ENCODE measurements at regions not wholly inside any gene's neighbourhood (a gene's known extent, or its start where the extent isn't known, plus 50 kb on each side); places are given as distances from the start of the nearest gene placed in this dataset.

- Histone ChIP-seq H4K91ac (ENCODE audit: insufficient read length, low read depth, low read length) (no peak overlapping the region), H3K14ac (ENCODE audit: insufficient read depth, low read length) (no peak overlapping the region), H4K20me1 (ENCODE audit: control insufficient read depth, insufficient read depth, insufficient read length) (no peaks in the 10 kb centered on the region), H2AFZ (ENCODE audit: low read length) (no peak overlapping the region), H3K18ac (ENCODE audit: insufficient read length, low read depth, low read length) (no peak overlapping the region), H3K79me1 (ENCODE audit: insufficient read depth, low read depth, low read length, poor library complexity, severe bottlenecking) (no peaks in the 10 kb centered on the region), H3K4ac (ENCODE audit: low read depth, low read length) (no peak overlapping the region), H2BK15ac (ENCODE audit: low read depth, low read length) (no peak overlapping the region), H3K4me1 (ENCODE audit: insufficient read depth, low read length) (no peaks in the 10 kb centered on the region), H3K27me3 (ENCODE audit: insufficient read depth, low read length) (no peaks in the 10 kb centered on the region), H3K23ac (ENCODE audit: insufficient read length, low read depth, low read length) (no peak overlapping the region), H2BK120ac (ENCODE audit: low read depth, low read length, poor library complexity, severe bottlenecking) (no peak overlapping the region), H4K8ac (replicated peaks; ENCODE audit: insufficient read length, low read depth, low read length) (no peak overlapping the region), H3K56ac (ENCODE audit: insufficient read length, low read depth, low read length) (no peak overlapping the region), H2BK12ac (ENCODE audit: insufficient read length, low read depth, low read length) (no peak overlapping the region), H3K9ac (ENCODE audit: extremely low read depth, insufficient read length, low read length) (no peak overlapping the region), H2BK5ac (ENCODE audit: insufficient read length, low read length) (no peak overlapping the region), H3K4me2 (ENCODE audit: insufficient read depth, insufficient read length, low read length) (no peak overlapping the region), H3T11ph (ENCODE audit: low read length) (no peak overlapping the region), H3K79me2 (ENCODE audit: insufficient read depth, low read length) (no peaks in the 10 kb centered on the region), H3K23me2 (ENCODE audit: insufficient read length, low read depth, low read length, poor library complexity, severe bottlenecking) (no peaks in the 10 kb centered on the region), H3K9me3 (ENCODE audit: control insufficient read depth, low read depth, low read length) (no peaks in the 10 kb centered on the region), H3K27ac (ENCODE audit: insufficient read length, low read depth, low read length) (no peak overlapping the region), H2BK20ac (ENCODE audit: low read depth, low read length, poor library complexity, severe bottlenecking) (no peak overlapping the region), H2AK5ac (ENCODE audit: insufficient read length, low read length) (no peak overlapping the region), H4K5ac (ENCODE audit: insufficient read length, low read depth, low read length) (no peak overlapping the region)
- Mint-ChIP-seq H3K9me3 (no peaks in the 10 kb centered on the region), H3K36me3 (ENCODE audit: insufficient read depth in 1 of 3, low read depth in 3 of 3) (no peaks in the 10 kb centered on the region; a peak in 1 of 7 replicates), H3K4me3 (no peak overlapping the region), H3K27me3 (ENCODE audit: low read depth) (no peaks in the 10 kb centered on the region; the same call in 1 of the 2 replicates), H3K4me1 (no peaks in the 10 kb centered on the region), H3K27ac (no peak overlapping the region)
- WGBS (ENCODE audit: extremely low coverage, insufficient read length, low lambda C conversion rate), result no CpG with 5 or more reads among the region's 5 CpGs
- TF ChIP-seq, protein P1, sequence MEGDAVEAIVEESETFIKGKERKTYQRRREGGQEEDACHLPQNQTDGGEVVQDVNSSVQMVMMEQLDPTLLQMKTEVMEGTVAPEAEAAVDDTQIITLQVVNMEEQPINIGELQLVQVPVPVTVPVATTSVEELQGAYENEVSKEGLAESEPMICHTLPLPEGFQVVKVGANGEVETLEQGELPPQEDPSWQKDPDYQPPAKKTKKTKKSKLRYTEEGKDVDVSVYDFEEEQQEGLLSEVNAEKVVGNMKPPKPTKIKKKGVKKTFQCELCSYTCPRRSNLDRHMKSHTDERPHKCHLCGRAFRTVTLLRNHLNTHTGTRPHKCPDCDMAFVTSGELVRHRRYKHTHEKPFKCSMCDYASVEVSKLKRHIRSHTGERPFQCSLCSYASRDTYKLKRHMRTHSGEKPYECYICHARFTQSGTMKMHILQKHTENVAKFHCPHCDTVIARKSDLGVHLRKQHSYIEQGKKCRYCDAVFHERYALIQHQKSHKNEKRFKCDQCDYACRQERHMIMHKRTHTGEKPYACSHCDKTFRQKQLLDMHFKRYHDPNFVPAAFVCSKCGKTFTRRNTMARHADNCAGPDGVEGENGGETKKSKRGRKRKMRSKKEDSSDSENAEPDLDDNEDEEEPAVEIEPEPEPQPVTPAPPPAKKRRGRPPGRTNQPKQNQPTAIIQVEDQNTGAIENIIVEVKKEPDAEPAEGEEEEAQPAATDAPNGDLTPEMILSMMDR (conservative IDR thresholded peaks at IDR 0.05), result no peak
- DNase-seq, result no peak
Measured at GRCh38 chr15:46278486-46279090, 643.8 kb downstream of the SQOR start.

All from H9 (cell line).